Stimulated activated CD4-positive, alpha-beta T cell treated with anti-CD3 and anti-CD28 coated beads, Interleukin-12 subunit alpha, Interleukin-12 subunit beta, amount 100 ng/mL, for 24 hours (primary cell): ENCODE measurements at regions not wholly inside any gene's neighbourhood (a gene's known extent, or its start where the extent isn't known, plus 50 kb on each side); places are given as distances from the start of the nearest gene placed in this dataset.

Source experiments
- DNase-seq, 2 experiments: peaks; one replicate each; pipeline ENCODE4 v3.0.0-alpha.2; 2020; ENCODE audit warnings: low read depth in 2 of 2

- no peak for DNase-seq
These were observed 55.7 kb upstream of the ZNF507 start for GRCh38 chr19:32289566-32290210.

- DNase-seq, result no peak
These were observed 53.5 kb upstream of the ZNF507 start for GRCh38 chr19:32291876-32292275.

GRCh38 chr19:32294871-32295438 is 50.5 kb upstream of the ZNF507 start:
- DNase-seq, result no peak
